HG02970 (cell line): ENCODE measurements at regions not wholly inside any gene's neighbourhood (a gene's known extent, or its start where the extent isn't known, plus 50 kb on each side); places are given as distances from the start of the nearest gene placed in this dataset.

Experiments used
- ATAC-seq: cut with Tn5 transposase; IDR thresholded peaks from one replicate; pipeline ENCODE4 v1.9.1; 2021; ENCODE audit warnings: mild to moderate bottlenecking, moderate library complexity, moderate number of reproducible peaks; ENCODE audit not compliant: unreplicated experiment, low FRiP score

DNA sequence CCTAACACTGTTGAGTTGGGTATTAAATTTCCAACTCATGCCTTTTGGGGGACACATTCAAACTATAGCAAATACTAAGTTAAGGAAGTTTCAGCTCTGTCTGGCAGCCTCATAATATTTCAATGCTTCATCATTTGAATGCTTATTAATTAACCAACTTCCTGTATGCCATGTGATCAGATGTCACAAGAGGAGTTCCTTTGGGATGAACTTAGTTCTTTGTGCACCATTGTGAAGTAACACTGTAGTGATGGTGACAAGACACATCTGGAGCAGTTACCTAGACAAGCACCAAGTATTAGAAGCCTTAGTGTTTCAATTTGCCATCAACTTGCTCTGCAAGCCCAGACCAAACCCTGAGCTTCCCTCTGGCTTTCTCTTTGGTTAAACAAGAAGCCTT, 90.7 kb upstream of the IL12B start:
- ATAC-seq, result no peak

DNA sequence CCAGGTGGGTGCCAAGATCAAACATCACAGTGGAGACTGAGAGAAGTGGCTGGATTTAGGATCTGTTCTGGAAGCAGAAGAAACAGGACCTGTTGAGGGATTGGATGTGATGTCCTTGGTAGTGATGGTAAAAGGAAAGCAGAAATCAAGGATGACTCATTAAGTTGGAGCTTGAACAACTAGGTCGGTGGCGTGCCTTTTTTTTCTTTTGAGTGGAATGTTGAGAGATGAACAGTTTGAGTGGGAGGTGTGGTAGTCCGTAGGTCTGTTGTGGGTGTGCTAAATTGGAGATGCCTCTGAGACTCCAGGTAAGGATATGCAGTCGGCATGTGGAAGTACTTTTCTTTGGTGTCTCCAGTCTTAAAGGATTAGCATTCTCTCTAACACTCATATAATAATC, 92.1 kb upstream of the IL12B start:
- no peak for ATAC-seq

DNA sequence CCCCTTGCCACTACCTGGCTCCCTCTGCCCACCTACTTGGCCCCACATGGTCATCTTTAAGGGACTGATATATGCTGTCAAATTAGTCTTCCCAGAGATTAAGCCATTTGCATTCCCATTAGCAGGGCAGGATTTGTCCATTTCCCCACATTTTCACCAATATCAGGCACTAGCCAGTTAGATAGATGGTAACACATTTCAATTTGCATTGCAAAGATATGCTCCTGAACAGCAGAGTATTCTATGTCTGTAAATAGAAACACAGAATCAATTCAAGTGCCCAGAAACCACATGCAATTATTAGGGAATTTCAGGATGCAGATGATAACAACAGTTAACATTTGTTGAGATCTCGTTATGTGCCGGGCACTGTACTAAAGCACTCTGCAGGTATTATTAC, 92.6 kb upstream of the IL12B start:
- ATAC-seq, result no peak

DNA sequence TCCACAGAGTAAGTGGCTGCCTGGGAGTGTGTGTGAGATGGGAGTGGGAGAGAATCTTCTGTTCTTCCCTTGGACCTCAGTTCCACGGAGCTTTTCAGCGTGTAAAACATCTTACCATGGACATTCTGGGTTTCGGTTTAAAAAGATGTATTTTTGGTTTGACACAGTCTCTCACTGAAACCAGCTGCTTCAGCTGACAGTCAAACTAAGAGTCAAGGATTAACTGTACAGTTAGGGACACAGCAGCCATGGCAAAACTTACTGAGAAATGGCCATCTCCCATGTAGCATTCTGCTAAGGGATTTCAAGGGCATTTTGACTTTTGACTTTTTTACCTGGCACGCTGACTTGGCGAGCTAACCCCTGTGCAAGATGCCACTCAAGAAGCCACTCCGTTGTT, 93.8 kb upstream of the IL12B start:
- ATAC-seq, result no peak

DNA sequence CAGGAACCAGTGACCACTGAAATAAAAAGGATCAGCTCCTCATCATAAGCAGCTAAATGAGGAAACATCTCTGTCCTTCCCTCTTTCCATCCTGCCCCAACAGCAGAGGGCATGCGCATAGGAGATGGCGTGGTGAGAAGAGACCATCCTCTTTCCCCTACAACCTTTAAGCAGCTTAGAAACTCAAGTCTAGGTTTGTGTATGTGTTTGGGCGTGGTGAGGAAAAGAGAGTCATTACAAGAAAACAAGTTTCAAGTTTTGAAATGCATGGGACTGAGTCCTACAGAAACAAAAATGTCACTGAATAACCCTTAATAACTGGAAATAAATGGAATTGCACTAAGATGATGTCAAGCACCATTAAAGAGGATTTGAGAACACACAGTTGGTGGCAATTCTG, 96.4 kb upstream of the IL12B start:
- no peak for ATAC-seq

DNA sequence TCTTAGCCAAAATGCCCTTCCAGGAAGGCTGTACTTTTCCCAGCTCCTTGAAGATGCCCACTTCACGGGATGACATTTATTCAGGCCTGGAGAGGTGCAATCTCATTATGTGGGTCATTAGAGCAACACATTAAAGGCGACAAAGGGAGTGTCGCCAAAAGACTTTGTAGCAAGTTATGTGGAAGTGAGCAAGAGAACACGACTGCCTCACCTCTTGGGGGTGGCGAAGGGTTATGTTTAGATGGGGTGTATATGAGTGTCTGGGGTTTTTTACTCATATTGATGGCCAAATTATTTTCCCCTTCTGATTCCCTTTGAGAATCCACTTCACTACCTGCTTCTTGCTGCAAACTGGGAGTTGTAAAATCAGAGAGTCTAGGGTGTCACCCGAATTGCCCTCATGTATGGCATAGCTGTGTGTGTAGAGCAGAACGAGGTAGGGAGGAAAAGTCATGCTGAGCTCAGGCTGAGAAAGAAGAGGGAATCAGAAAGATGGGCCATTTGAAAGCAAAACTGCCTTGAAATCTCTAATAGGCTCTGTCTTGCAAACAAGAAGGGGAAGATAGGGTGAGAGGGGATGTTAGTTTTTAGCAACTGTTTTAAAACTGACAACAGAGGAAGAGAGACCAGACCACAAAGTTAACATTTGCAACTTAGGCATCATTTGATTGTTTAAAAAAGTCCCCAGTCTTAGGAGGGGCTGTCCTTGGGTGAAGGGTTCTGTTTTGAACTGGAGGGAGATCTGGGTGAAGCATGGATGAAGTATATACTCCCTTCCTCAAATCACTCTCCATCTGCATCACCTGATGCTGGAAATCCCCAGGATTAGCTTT, 97.1 kb upstream of the IL12B start:
- peak; percentile 60 for ATAC-seq

DNA sequence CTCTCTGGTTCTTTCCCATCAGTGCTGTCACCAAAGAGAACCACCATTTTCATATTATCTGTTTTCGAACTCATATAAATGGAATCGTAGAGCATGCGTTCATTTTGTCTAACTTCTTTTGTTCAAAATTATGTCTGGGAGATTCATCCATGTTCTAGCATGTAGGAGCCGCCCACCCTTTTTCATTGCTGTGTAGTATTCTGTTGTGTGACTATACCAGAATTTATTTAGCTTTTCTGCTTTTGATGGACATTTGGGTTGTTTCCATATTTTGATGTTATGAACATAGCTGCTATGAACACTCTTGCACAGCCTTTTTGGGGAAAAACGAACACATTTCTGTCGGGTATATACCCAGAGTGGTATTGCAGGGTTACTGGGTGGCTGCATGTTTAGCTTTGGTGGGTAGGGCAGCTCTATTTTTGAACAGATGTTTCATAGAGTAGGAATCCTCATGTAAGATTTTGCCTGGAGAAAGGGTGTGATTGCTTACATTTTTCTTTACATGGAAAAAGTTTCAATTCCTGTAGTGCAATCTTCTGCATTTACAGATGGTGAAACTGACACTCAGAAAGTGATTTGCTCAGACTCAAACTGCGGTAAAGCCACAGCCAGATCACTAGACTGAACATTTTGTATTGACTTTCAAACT, 100.2 kb upstream of the IL12B start:
- ATAC-seq, result no peak

DNA sequence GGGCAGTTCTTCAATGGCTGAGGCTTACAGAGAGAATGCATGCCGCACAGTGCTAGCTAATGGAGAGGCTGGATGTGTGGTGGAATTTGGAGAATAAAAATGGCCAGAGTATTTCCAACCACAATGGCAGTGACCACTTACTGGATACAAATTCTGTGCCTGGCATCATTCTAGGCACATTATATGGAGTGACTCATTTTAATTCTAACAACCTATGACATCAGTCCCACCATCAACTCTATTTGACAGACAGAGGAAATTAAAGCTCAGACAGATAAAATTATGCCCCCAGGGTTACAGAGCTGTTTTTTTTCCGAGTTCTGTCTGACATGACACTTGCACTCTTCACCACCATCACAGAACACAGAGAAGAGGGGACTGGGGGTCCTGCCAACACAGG, 105.6 kb upstream of the IL12B start:
- no peak for ATAC-seq

DNA sequence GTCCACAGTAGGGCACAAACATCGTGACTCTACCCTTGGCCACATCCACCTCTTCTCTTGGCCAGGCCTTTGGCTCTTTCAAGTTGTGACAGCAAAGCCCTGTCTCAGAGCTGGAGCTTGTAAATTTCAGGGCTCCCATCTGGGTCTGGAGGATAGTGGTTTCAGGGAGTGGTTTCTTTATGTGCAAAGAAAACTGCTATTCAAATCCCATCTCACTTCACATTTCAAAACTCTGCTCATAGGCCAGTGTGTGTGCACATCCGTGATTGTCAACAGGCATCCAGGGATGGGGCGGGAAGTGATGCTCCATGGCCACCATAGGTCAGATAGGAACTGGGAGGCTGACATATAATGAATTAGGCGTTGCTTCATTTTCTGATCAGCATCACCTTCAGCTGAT, 107.8 kb upstream of the IL12B start:
- no peak for ATAC-seq

DNA sequence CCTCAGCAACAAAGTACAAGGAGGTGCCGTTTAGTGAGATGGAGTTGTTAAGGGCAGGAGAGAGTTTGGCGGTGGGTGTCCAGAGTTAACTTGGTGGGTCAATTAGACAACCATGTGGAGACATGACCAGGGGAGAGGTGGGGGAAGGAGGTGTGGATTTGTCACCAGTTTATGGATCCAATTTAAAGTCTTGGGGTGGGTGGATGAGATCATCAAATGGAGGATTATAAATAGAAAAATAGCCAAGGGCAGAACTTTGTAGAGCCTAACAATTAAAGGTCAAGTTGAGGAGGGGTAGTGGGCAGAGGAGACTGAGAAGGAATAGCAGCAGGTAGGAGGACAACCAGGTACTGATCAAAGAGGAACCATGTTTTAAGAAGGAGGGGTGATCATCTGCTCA, 108.7 kb upstream of the IL12B start:
- ATAC-seq, result no peak

DNA sequence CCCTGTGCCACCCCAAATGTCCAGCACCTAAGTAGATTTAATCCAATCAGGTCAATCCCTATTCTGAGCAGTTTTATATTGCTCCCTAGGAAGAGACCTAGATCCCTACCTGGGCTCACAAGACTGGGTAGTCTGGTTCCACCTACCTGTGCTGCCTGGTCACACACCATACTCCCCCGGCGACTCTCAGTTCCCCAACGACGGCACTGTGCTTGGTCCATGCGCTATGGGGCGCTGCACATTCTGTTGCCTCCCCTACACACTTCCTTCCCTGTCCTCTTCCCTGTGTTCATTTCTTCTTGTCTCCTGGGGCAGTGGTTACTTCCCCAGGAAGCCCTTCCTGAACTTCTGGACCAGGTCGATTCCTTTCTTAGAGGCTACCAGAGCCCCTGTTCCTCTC, 109.9 kb upstream of the IL12B start:
- ATAC-seq, result no peak

DNA sequence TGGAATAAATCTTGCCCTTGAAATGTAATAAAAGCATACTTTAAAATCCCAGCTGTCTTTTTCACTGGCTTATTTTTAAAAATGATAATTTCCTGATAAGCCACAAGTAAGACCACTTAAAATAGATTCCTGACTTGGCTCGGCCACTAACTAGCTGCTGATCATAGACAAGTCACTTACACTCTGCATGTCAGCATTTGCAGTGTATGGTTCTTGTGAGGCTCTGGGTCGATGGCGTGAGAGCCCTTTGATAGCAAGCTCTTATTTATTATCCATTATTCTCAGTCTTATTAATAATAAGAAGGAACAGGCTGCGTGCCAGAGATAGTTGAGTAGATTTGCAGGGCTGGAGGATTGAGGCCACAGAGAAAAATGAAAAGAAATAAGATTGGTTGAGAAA, 110.7 kb upstream of the IL12B start:
- no peak for ATAC-seq

DNA sequence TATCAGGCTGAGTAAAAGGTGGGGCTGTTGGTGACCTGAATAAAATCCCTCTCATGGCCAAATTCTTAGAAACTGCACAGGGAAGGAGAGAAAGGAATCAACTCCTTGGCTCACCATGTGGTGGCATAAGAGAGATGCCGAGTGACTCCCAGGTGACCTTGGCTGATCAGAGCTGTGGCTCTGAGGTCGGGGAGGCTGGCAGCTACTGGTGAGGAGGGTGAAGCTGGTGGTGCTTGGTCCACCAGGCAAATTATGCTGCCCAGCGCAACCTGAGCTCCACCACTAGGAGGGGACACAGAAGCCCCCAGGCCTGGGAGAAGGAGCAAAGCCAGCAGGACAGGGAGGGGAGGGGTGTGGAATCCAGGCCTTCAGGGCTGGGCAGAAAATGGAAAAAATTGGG, 111.2 kb upstream of the IL12B start:
- ATAC-seq, result no peak

DNA sequence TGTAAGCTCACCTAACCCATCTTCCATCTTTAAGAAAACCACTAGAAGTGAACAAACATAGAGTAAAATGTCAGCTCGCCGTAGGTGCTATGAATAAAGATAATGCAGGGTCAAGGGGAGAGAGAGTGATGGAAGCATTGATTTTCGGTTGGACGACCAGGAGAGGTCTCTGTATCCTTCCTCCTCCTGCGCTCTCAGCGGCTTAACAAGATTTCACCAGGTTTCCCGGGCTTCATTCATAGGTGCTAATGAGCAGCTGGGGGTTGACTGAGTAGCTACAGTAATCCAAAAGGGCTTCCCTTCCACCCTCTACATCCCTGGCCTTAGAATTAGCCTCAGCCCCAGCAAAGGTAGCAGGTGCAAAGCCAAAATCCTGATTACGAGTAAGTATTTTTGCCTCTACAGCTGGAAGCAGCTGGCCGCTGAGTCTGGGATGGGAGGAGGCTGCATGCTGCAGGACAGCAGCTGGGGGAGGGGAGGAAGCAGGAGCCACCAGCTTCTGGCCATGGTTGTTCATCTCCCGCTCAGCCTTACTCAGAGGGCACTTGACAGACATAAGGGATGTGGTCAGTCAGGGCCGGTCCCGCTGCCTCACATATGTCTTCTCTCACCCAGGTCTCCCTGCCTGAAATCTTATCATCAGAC, 112.0 kb upstream of the IL12B start:
- ATAC-seq, result no peak

DNA sequence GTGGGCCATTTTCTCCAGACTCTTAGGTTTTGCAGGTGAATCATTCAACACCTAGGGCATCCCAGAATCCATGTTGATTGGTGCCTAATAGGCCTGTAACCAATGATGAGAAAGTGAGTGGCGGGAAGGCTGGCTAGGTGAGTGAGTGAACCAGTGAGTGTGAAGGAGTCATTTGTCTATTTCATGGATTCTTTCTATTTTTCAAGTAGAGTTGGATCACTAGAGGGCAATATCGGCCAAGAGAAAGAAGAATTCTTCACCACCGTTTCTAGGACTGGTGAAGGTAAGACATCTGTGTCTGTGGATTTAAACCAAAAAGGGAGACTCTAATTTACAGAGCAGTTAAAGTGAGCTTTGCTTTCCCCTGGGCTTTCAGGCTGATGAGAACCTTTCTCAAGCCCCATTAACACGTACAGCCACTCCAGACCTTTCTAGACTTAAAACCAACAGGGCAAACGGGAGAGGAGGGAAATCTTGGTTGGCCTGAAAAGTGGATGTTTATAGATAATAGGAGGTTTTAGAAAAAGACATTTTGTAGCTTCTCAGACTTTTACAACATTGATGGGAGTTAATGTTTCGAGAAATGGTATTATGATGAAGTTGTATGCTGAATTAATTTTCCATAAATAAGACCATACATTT, 114.3 kb upstream of the IL12B start:
- no peak for ATAC-seq

DNA sequence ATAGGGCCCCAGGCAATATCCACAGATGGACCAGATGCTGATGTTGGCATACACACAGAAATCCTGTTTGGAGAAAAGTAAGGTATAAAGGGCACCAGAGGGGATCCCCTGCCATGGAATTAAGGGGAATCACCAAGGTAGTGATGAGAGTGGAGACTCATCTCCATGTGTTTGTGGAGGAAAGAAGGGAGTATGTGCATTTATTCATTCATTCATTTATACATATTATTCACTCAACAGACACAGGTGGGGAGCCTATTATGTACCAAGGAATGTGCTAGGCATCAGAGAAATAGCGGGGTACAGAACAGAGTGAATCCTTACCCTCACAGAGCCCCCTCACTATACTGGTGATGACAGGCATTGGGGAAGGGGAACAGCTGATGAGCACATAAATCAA, 116.8 kb upstream of the IL12B start:
- no peak for ATAC-seq

DNA sequence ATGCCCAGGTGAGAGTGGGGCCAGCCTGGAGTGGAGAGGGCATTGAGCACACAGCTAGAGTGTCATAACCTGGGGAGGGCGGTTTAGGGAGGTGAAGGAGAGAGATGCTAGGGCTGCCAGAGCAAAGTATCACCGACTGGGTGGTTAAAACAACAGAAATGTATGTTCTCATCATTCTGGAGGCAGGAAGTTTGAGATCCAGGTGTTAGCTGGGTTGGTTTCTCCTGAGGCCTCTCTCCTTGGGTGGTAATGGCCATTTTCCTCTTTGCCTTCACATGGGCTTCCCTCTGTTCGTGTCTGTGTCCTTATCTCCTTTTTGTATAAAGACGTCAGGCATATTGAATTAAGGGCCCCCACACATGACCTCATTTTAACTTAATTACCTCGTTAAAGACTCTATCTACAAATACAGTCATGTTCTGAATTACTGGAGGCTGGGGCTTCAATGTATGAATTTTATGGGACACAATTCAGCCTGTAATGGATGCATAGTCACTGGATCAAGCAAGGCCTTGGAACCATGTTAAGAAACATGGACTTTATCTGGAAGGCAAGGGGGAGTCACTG, 118.6 kb upstream of the IL12B start:
- ATAC-seq, result no peak

DNA sequence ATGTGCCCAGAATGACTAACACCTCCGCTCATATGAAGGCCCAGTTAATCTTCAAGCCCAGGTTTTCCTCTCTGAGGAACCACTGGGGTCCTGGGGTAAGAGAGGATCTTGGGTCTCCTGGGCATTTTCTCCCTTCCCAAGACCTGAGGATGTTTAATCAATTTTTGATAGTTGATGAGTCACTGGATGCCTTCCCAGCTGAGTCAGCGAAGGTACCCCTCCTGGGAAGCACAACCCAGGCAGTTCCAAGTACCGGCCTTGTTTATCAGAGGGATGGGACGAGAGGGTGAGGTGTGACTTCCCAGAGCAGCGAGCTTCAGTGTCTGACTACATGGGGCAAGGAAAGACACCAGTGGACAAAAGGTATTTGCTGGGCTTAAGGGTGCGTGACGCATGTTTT, 119.6 kb upstream of the IL12B start:
- ATAC-seq, result no peak

DNA sequence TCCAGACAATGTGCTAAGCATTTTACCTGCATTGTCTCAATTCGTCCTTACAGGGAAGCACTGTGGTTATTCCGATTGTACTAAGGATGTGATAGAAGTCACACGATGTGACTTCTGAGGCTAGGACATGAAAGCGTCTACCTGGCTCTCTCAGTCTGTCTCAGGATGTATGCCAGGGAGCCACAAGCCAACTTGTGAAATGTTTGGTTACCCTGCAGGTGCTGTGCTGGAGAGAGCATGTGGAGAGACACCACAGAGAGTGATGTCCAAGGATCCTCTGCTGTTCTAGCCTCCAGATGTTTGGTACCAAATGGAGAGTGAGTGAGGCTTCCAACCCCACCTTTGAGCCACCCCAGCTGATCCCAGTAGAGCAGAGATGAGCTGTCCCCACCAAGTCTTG, 120.1 kb upstream of the IL12B start:
- no peak for ATAC-seq

DNA sequence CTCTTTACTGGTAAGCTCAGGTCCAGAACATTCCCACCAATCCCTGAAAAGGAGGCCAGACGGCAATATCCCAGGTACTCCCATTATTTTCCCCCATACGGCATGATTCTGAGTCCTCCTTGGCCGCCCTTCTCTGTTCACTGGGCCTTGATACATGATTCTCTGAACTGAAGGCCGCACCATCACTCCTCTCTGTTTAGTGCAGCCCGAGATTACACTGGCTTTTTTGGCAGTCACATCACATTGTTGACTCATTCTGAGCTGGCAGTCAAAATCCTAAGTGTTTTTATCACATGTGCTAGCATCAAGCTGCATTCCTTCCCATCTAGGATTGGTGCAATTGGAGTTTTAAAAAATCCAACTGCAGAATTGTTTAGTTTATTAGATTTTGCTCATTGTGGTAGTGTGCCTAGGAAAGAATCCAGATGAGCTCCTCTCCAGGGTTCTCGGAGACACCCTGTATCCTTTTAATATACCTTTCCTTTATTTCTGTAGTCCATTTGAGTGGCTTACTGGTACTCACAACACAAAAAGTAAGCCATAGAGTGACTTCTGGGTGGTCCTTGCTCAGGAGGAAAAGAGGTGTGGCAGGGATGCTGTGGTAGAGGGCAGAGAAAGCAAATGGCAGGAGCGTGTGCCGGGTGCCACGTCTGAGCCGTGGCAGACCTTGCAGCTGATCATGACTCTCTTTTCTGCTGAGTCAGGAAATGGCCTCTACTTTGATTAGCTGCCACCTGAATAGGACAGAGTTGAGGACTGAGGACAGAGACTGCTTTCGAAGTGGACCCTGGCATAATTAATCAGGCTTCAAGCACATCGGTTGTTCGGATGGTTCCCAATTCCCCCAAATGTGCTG, 121.1 kb upstream of the IL12B start:
- no peak for ATAC-seq
